WTC11 (cell line): ENCODE measurements at regions not wholly inside any gene's neighbourhood (a gene's known extent, or its start where the extent isn't known, plus 50 kb on each side); places are given as distances from the start of the nearest gene placed in this dataset.

Experiments used
- FOXJ3 ChIP-seq: sonication (generic); formaldehyde crosslinking; IDR thresholded peaks from 2 replicates; pipeline ENCODE4 v1.9.0; 2021; ENCODE audit warnings: missing genetic modification reagents, mild to moderate bottlenecking, borderline replicate concordance
- GABPB1 ChIP-seq: sonication (generic); formaldehyde crosslinking; IDR thresholded peaks from 2 replicates; pipeline ENCODE4 v1.8.1; 2023; ENCODE audit warnings: mild to moderate bottlenecking, missing genetic modification reagents
- TCF7 ChIP-seq: sonication (generic); formaldehyde crosslinking; IDR thresholded peaks from 2 replicates; pipeline ENCODE4 v1.8.0; 2022; ENCODE audit warnings: mild to moderate bottlenecking, low read depth, missing genetic modification reagents, moderate library complexity

DNA sequence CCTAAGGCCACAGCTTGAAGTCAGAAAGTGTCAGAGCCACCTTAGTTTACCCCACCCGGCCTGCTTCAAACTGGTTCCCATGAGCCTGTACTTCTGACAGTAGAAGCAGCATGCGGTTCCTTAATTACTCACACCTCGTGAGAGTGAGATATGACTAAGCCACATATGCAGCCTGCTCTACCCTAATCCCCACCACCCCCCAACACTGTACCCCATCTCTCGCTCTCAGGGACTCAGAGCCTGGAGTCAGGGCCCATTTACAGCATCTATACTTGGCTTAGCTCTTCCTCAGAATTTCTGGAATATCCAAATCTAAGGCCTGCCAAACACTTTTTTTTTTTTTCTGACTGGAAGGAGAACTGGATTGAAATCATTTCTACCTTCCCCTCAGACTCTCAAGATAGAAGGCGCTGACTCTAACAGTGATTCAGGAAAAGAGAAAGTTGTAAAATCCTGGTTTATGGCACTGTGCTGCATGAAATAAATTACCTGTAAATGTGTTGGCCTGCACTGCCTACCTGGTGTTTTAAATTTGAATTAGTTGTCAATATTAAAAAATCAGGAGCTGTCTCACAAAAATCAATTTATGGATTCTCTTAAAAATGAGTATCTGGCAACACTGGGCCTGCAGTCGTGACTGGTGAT, 360.0 kb downstream of the RND3 start:
- TF ChIP-seq TCF7 (no peak), FOXJ3 (CRISPR knock-in tag) (no peak), GABPB1 (CRISPR knock-in tag) (no peak)
